HL-60 (cell line): ENCODE measurements at regions not wholly inside any gene's neighbourhood (a gene's known extent, or its start where the extent isn't known, plus 50 kb on each side); places are given as distances from the start of the nearest gene placed in this dataset.

ENCODE experiments used
- CTCF ChIP-seq: IDR thresholded peaks from one replicate; pipeline ENCODE4 v1.5.1; 2011; ENCODE audit warnings: low read length, control low read depth, inconsistent platforms; ENCODE audit not compliant: insufficient read depth
- GABPA ChIP-seq: IDR thresholded peaks from 2 replicates; pipeline ENCODE4 v1.6.1; 2012; ENCODE audit warnings: low read depth
- POLR2AphosphoS5 ChIP-seq: IDR thresholded peaks from 2 replicates; pipeline ENCODE4 v1.6.1; 2012; ENCODE audit warnings: low read depth
- SPI1 ChIP-seq: IDR thresholded peaks from 2 replicates; pipeline ENCODE4 v1.6.1; 2012; ENCODE audit warnings: low read depth, mild to moderate bottlenecking, borderline replicate concordance
- TF ChIP-seq, protein P1 (sequence below): IDR thresholded peaks from 2 replicates; pipeline ENCODE4 v1.6.1; 2012; ENCODE audit warnings: low read depth; ENCODE audit not compliant: insufficient replicate concordance

DNA sequence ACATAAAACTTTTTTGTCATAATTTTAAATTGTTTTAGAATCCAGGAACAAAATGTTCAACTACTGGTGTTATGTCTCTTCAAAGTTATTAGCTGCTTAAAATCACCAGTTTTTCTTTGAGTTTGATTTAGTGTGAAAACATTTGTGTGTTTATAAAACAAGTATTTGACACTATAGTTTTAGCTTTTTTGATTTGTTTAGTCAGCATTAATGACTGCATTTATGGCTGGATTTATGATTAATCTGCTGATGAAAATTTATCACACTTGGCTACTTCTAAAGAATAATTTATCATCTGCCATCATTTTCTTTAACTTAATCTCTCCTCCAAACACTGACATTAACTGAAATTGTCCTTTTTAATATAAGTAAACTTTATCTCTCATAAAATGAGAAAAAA is 1465.9 kb upstream of the SLC10A2 start:
- TF ChIP-seq CTCF: no peak
- no peak for TF ChIP-seq POLR2AphosphoS5
- TF ChIP-seq, protein P1, sequence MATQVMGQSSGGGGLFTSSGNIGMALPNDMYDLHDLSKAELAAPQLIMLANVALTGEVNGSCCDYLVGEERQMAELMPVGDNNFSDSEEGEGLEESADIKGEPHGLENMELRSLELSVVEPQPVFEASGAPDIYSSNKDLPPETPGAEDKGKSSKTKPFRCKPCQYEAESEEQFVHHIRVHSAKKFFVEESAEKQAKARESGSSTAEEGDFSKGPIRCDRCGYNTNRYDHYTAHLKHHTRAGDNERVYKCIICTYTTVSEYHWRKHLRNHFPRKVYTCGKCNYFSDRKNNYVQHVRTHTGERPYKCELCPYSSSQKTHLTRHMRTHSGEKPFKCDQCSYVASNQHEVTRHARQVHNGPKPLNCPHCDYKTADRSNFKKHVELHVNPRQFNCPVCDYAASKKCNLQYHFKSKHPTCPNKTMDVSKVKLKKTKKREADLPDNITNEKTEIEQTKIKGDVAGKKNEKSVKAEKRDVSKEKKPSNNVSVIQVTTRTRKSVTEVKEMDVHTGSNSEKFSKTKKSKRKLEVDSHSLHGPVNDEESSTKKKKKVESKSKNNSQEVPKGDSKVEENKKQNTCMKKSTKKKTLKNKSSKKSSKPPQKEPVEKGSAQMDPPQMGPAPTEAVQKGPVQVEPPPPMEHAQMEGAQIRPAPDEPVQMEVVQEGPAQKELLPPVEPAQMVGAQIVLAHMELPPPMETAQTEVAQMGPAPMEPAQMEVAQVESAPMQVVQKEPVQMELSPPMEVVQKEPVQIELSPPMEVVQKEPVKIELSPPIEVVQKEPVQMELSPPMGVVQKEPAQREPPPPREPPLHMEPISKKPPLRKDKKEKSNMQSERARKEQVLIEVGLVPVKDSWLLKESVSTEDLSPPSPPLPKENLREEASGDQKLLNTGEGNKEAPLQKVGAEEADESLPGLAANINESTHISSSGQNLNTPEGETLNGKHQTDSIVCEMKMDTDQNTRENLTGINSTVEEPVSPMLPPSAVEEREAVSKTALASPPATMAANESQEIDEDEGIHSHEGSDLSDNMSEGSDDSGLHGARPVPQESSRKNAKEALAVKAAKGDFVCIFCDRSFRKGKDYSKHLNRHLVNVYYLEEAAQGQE: no peak
- no peak for TF ChIP-seq GABPA
- TF ChIP-seq SPI1: no peak
